ENCODE measurements at regions not wholly inside any gene's neighbourhood (a gene's known extent, or its start where the extent isn't known, plus 50 kb on each side); places are given as distances from the start of the nearest gene placed in this dataset.

GRCh38 chr16:63856537-63856936, 1265.3 kb downstream of the CDH11 start:
- no peak overlapping the region for H3K4me3 Mint-ChIP-seq
- no peak overlapping the region for H3K27ac Mint-ChIP-seq
- DNase-seq (no peak), ATAC-seq (replicated peaks) (no peak)
- no peaks in the 10 kb centered on the region for H3K36me3 Mint-ChIP-seq
- H3K27me3 Mint-ChIP-seq, result no peaks in the 10 kb centered on the region
- peaks cover 0 to 3% of the 10 kb centered on the region in 2 donors for H3K9me3 Mint-ChIP-seq
- H3K4me1 Mint-ChIP-seq, result no peaks in the 10 kb centered on the region

GRCh38 chr16:63850979-63851378, 1270.9 kb downstream of the CDH11 start:
- no peaks in the 10 kb centered on the region for H3K36me3 Mint-ChIP-seq
- no peak overlapping the region for H3K27ac Mint-ChIP-seq
- no peak for ATAC-seq (replicated peaks)
- no peak overlapping the region for H3K4me3 Mint-ChIP-seq
- no peaks in the 10 kb centered on the region for H3K27me3 Mint-ChIP-seq
- no peak for DNase-seq
- H3K9me3 Mint-ChIP-seq, result peaks cover 0 to 3% of the 10 kb centered on the region in 2 donors
- H3K4me1 Mint-ChIP-seq, result no peaks in the 10 kb centered on the region

GRCh38 chr16:63841271-63841670, 1280.6 kb downstream of the CDH11 start:
- no peak overlapping the region for H3K27ac Mint-ChIP-seq
- H3K27me3 Mint-ChIP-seq, result no peaks in the 10 kb centered on the region
- no peak for ATAC-seq (replicated peaks)
- H3K36me3 Mint-ChIP-seq, result peaks cover 0 to 1% of the 10 kb centered on the region in 2 donors
- H3K9me3 Mint-ChIP-seq, result peaks cover 9 to 23% of the 10 kb centered on the region in 2 donors
- no peaks in the 10 kb centered on the region for H3K4me1 Mint-ChIP-seq
- H3K4me3 Mint-ChIP-seq, result no peak overlapping the region
- no peak for DNase-seq

- H3K27ac Mint-ChIP-seq, result no peak overlapping the region
- H3K36me3 Mint-ChIP-seq, result no peaks in the 10 kb centered on the region
- H3K4me1 Mint-ChIP-seq, result no peaks in the 10 kb centered on the region
- no peak for ATAC-seq (replicated peaks)
- no peak overlapping the region for H3K4me3 Mint-ChIP-seq
- peaks cover 4 to 5% of the 10 kb centered on the region in 2 donors for H3K9me3 Mint-ChIP-seq
- no peaks in the 10 kb centered on the region for H3K27me3 Mint-ChIP-seq
- DNase-seq, result no peak
These were observed 1291.8 kb downstream of the CDH11 start for GRCh38 chr16:63830061-63830460.

- H3K27me3 Mint-ChIP-seq, result no peaks in the 10 kb centered on the region
These were observed 1299.0 kb downstream of the CDH11 start for GRCh38 chr16:63822818-63823217.

GRCh38 chr16:63816276-63816675, 1305.6 kb downstream of the CDH11 start:
- no peaks in the 10 kb centered on the region for H3K27me3 Mint-ChIP-seq
- no peak for DNase-seq
- H3K4me1 Mint-ChIP-seq, result no peaks in the 10 kb centered on the region
- H3K4me3 Mint-ChIP-seq, result no peak overlapping the region
- H3K9me3 Mint-ChIP-seq, result peaks cover 11 to 15% of the 10 kb centered on the region in 2 donors
- ATAC-seq (replicated peaks), result no peak
- H3K27ac Mint-ChIP-seq, result no peak overlapping the region
- H3K36me3 Mint-ChIP-seq, result no peaks in the 10 kb centered on the region

More at GRCh38 chr16:63822818-63823217, 1299.0 kb downstream of the CDH11 start:
- no peak overlapping the region for H3K4me3 Mint-ChIP-seq
- no peaks in the 10 kb centered on the region for H3K4me1 Mint-ChIP-seq
- ATAC-seq (replicated peaks) (no peak), DNase-seq (no peak)
- no peaks in the 10 kb centered on the region for H3K36me3 Mint-ChIP-seq
- peaks cover 7% of the 10 kb centered on the region in 2 donors for H3K9me3 Mint-ChIP-seq
- no peak overlapping the region for H3K27ac Mint-ChIP-seq

GRCh38 chr16:63813862-63814261, 1308.0 kb downstream of the CDH11 start:
- no peak for DNase-seq
- Mint-ChIP-seq H3K9me3 (peaks cover 10 to 11% of the 10 kb centered on the region in 2 donors), H3K27me3 (no peaks in the 10 kb centered on the region), H3K4me3 (no peak overlapping the region), H3K36me3 (no peaks in the 10 kb centered on the region), H3K4me1 (no peaks in the 10 kb centered on the region), H3K27ac (no peak overlapping the region)
- no peak for ATAC-seq (replicated peaks)

- Mint-ChIP-seq H3K36me3 (no peaks in the 10 kb centered on the region), H3K4me1 (no peaks in the 10 kb centered on the region), H3K4me3 (no peak overlapping the region), H3K27ac (no peak overlapping the region), H3K9me3 (peaks cover 3% of the 10 kb centered on the region in 2 donors), H3K27me3 (no peaks in the 10 kb centered on the region)
- no peak for DNase-seq
- no peak for ATAC-seq (replicated peaks)
These were observed 1313.1 kb downstream of the CDH11 start for GRCh38 chr16:63808730-63809129.

- Mint-ChIP-seq H3K4me1 (no peaks in the 10 kb centered on the region), H3K4me3 (no peak overlapping the region), H3K27ac (no peak overlapping the region), H3K36me3 (no peaks in the 10 kb centered on the region), H3K9me3 (peaks cover 1 to 3% of the 10 kb centered on the region in 2 donors), H3K27me3 (no peaks in the 10 kb centered on the region)
- ATAC-seq (replicated peaks) (no peak), DNase-seq (no peak)
These were observed 1314.9 kb downstream of the CDH11 start for GRCh38 chr16:63806794-63807506.

- DNase-seq (no peak), ATAC-seq (replicated peaks) (no peak)
- Mint-ChIP-seq H3K36me3 (no peaks in the 10 kb centered on the region), H3K4me3 (no peak overlapping the region), H3K27me3 (no peaks in the 10 kb centered on the region), H3K27ac (no peak overlapping the region), H3K9me3 (peaks cover 1 to 3% of the 10 kb centered on the region in 2 donors), H3K4me1 (no peaks in the 10 kb centered on the region)
These were observed 1317.7 kb downstream of the CDH11 start for GRCh38 chr16:63804126-63804525.

GRCh38 chr16:63789603-63790002, 1332.3 kb downstream of the CDH11 start:
- Mint-ChIP-seq H3K9me3 (peaks cover 0 to 15% of the 10 kb centered on the region in 2 donors), H3K27ac (no peak overlapping the region), H3K4me3 (no peak overlapping the region), H3K4me1 (no peaks in the 10 kb centered on the region), H3K27me3 (no peaks in the 10 kb centered on the region), H3K36me3 (no peaks in the 10 kb centered on the region)
- no peak for ATAC-seq (replicated peaks)
- DNase-seq, result no peak

- Mint-ChIP-seq H3K36me3 (no peaks in the 10 kb centered on the region), H3K4me1 (no peaks in the 10 kb centered on the region), H3K4me3 (no peak overlapping the region), H3K27me3 (no peaks in the 10 kb centered on the region), H3K9me3 (peaks cover 0 to 17% of the 10 kb centered on the region in 2 donors), H3K27ac (no peak overlapping the region)
- ATAC-seq (replicated peaks) (no peak), DNase-seq (no peak)
These were observed 1334.8 kb downstream of the CDH11 start for GRCh38 chr16:63787014-63787413.

- H3K27me3 Mint-ChIP-seq, result no peaks in the 10 kb centered on the region
- ATAC-seq (replicated peaks) (no peak), DNase-seq (no peak)
- peaks cover 0 to 17% of the 10 kb centered on the region in 2 donors for H3K9me3 Mint-ChIP-seq
- no peaks in the 10 kb centered on the region for H3K4me1 Mint-ChIP-seq
- no peak overlapping the region for H3K27ac Mint-ChIP-seq
- H3K36me3 Mint-ChIP-seq, result no peaks in the 10 kb centered on the region
- H3K4me3 Mint-ChIP-seq, result no peak overlapping the region
These were observed 1336.7 kb downstream of the CDH11 start for GRCh38 chr16:63785170-63785569.

- no peak for DNase-seq
- no peak for ATAC-seq (replicated peaks)
- no peak overlapping the region for H3K27ac Mint-ChIP-seq
- no peak overlapping the region for H3K4me3 Mint-ChIP-seq
- H3K36me3 Mint-ChIP-seq, result no peaks in the 10 kb centered on the region
- H3K4me1 Mint-ChIP-seq, result no peaks in the 10 kb centered on the region
- H3K27me3 Mint-ChIP-seq, result no peaks in the 10 kb centered on the region
- no peaks in the 10 kb centered on the region for H3K9me3 Mint-ChIP-seq
These were observed 1345.4 kb downstream of the CDH11 start for GRCh38 chr16:63776437-63776836.

GRCh38 chr16:63776034-63776433, 1345.8 kb downstream of the CDH11 start:
- no peaks in the 10 kb centered on the region for H3K27me3 Mint-ChIP-seq
- H3K36me3 Mint-ChIP-seq, result no peaks in the 10 kb centered on the region
- no peak overlapping the region for H3K27ac Mint-ChIP-seq
- ATAC-seq (replicated peaks), result no peak
- H3K4me1 Mint-ChIP-seq, result no peaks in the 10 kb centered on the region
- DNase-seq, result no peak
- no peak overlapping the region for H3K4me3 Mint-ChIP-seq
- H3K9me3 Mint-ChIP-seq, result no peaks in the 10 kb centered on the region
